Caco-2 (cell line): ENCODE measurements at regions not wholly inside any gene's neighbourhood (a gene's known extent, or its start where the extent isn't known, plus 50 kb on each side); places are given as distances from the start of the nearest gene placed in this dataset.

Experiments
- BruUV-seq: library from RNA; stranded (reverse); fragments of 400-500 nt; replicated peaks from 2 replicates; lab custom pipeline; 2021; lab: Mats Ljungman, UMichigan
- CTCF ChIA-PET: fragments of 300-600 bp; sonication (Branson Sonifier 250); formaldehyde crosslinking; loops from one replicate; lab custom pipeline; 2022; ENCODE audit warnings: antibody characterized with exemption; lab: Charles Lee
- POLR2A ChIA-PET: fragments of 300-600 bp; sonication (Branson Sonifier 250); formaldehyde crosslinking; loops from one replicate; lab custom pipeline; 2022; ENCODE audit warnings: antibody characterized with exemption; lab: Charles Lee
- DNase-seq, 2 experiments: peaks; one replicate each; pipeline versions ENCODE4 v3.0.0 to v3.0.0-alpha.2; 2020 to 2022
- H3K27me3 ChIP-seq: replicated peaks from 2 replicates; pipeline ENCODE4 v1.6.0; 2011; ENCODE audit warnings: low read length; ENCODE audit not compliant: control insufficient read depth, insufficient read depth
- H3K36me3 ChIP-seq: 2 replicates; pipeline ENCODE4 v1.5.1; 2011; ENCODE audit warnings: low read length; ENCODE audit not compliant: control insufficient read depth, insufficient read depth
- H3K4me1 ChIP-seq: fragments of 250-450 bp; sonication (Bioruptor Pico); 2 replicates; pipeline ENCODE4 v1.5.1; 2020; ENCODE audit warnings: mild to moderate bottlenecking
- H3K4me3 ChIP-seq: 2 replicates; pipeline ENCODE4 v1.5.1; 2011; ENCODE audit warnings: low read depth, mild to moderate bottlenecking, control low read depth, low read length
- H3K9me3 ChIP-seq: fragments of 250-450 bp; sonication (Bioruptor Pico); 2 replicates; pipeline ENCODE4 v1.5.1; 2020; ENCODE audit warnings: mild to moderate bottlenecking, moderate library complexity
- H3K27ac Mint-ChIP-seq: one replicate; pipeline ENCODE4 v1.8.0; 2022; ENCODE audit warnings: mixed read lengths; ENCODE audit not compliant: unreplicated experiment
- H3K27me3 Mint-ChIP-seq: one replicate; pipeline ENCODE4 v1.8.0; 2022; ENCODE audit warnings: mixed read lengths; ENCODE audit not compliant: insufficient read depth, unreplicated experiment
- H3K36me3 Mint-ChIP-seq: one replicate; pipeline ENCODE4 v1.8.0; 2022; ENCODE audit warnings: mild to moderate bottlenecking, mixed read lengths; ENCODE audit not compliant: insufficient read depth, unreplicated experiment
- H3K4me1 Mint-ChIP-seq: one replicate; pipeline ENCODE4 v1.8.0; 2022; ENCODE audit warnings: low read depth, mixed read lengths; ENCODE audit not compliant: unreplicated experiment
- H3K4me3 Mint-ChIP-seq: one replicate; pipeline ENCODE4 v1.8.0; 2022; ENCODE audit warnings: mild to moderate bottlenecking, moderate library complexity, mixed read lengths; ENCODE audit not compliant: unreplicated experiment
- H3K9me3 Mint-ChIP-seq: one replicate; pipeline ENCODE4 v1.8.0; 2022; ENCODE audit warnings: mixed read lengths; ENCODE audit not compliant: unreplicated experiment
- CTCF ChIP-seq, 2 experiments: fragments of 200-600 bp in 1 of 2; IDR thresholded peaks; 1 replicate in 1 of 2; 2 replicates in 1 of 2; pipeline versions ENCODE4 v1.5.1 to v1.8.0; 2011 to 2022; ENCODE audit warnings: antibody characterized with exemption in 1 of 2, control low read depth in 1 of 2, inconsistent platforms in 1 of 2, low read depth in 1 of 2, low read length in 1 of 2, mild to moderate bottlenecking in 1 of 2, moderate library complexity in 1 of 2; ENCODE audit not compliant: insufficient read depth in 1 of 2, severe bottlenecking in 1 of 2, unreplicated experiment in 1 of 2
- intact Hi-C: fragments of 100-400 bp; cut with micrococcal nuclease; formaldehyde crosslinking; loops from one replicate; pipeline ENCODE4 v1.10.0; 2022; ENCODE audit not compliant: unreplicated experiment

GRCh38 chr21:25459365-25459764 lies 147.9 kb downstream of the MRPL39 start:
- no peak overlapping the region for H3K27ac Mint-ChIP-seq
- BruUV-seq = no TSS peak
- H3K9me3 Mint-ChIP-seq = no peaks in the 10 kb centered on the region
- H3K36me3 Mint-ChIP-seq = no peaks in the 10 kb centered on the region
- intact Hi-C loops = no loop called here
- no peak overlapping the region for H3K4me3 ChIP-seq
- no peaks in the 10 kb centered on the region for H3K27me3 ChIP-seq
- ChIA-PET POLR2A (no interaction called here), CTCF (no interaction called here)
- no peak overlapping the region for H3K4me3 Mint-ChIP-seq
- no peaks in the 10 kb centered on the region for H3K4me1 ChIP-seq
- no peaks in the 10 kb centered on the region for H3K36me3 ChIP-seq
- TF ChIP-seq CTCF (IDR thresholded peaks at IDR 0.05; ENCODE audit: insufficient read depth in 1 of 2, low read depth in 1 of 2, low read length in 1 of 2, severe bottlenecking in 1 of 2, unreplicated experiment in 1 of 2) = no peak
- DNase-seq = no peak
- no peaks in the 10 kb centered on the region for H3K4me1 Mint-ChIP-seq
- no peaks in the 10 kb centered on the region for H3K9me3 ChIP-seq
- no peaks in the 10 kb centered on the region for H3K27me3 Mint-ChIP-seq

GRCh38 chr21:25458484-25458883 lies 148.8 kb downstream of the MRPL39 start:
- no peaks in the 10 kb centered on the region for H3K27me3 Mint-ChIP-seq
- no peaks in the 10 kb centered on the region for H3K36me3 ChIP-seq
- H3K9me3 ChIP-seq = no peaks in the 10 kb centered on the region
- no peak overlapping the region for H3K27ac Mint-ChIP-seq
- BruUV-seq = no TSS peak
- POLR2A ChIA-PET = no interaction called here
- TF ChIP-seq CTCF (IDR thresholded peaks at IDR 0.05; ENCODE audit: insufficient read depth in 1 of 2, low read depth in 1 of 2, low read length in 1 of 2, severe bottlenecking in 1 of 2, unreplicated experiment in 1 of 2) = no peak
- H3K4me1 ChIP-seq = no peaks in the 10 kb centered on the region
- intact Hi-C loops = no loop called here
- H3K9me3 Mint-ChIP-seq = no peaks in the 10 kb centered on the region
- H3K27me3 ChIP-seq = no peaks in the 10 kb centered on the region
- no peaks in the 10 kb centered on the region for H3K36me3 Mint-ChIP-seq
- no peak overlapping the region for H3K4me3 Mint-ChIP-seq
- no peak overlapping the region for H3K4me3 ChIP-seq
- no peak for DNase-seq
- H3K4me1 Mint-ChIP-seq = no peaks in the 10 kb centered on the region
- CTCF ChIA-PET = no interaction called here

- no peak for DNase-seq
- intact Hi-C loops = no loop called here
- H3K36me3 ChIP-seq = no peaks in the 10 kb centered on the region
- no peaks in the 10 kb centered on the region for H3K36me3 Mint-ChIP-seq
- no TSS peak for BruUV-seq
- no peak overlapping the region for H3K4me3 Mint-ChIP-seq
- H3K27me3 ChIP-seq = no peaks in the 10 kb centered on the region
- no peaks in the 10 kb centered on the region for H3K4me1 ChIP-seq
- ChIA-PET POLR2A (no interaction called here), CTCF (no interaction called here)
- no peak overlapping the region for H3K4me3 ChIP-seq
- H3K9me3 Mint-ChIP-seq = no peaks in the 10 kb centered on the region
- H3K27ac Mint-ChIP-seq = no peak overlapping the region
- TF ChIP-seq CTCF (IDR thresholded peaks at IDR 0.05; ENCODE audit: insufficient read depth in 1 of 2, low read depth in 1 of 2, low read length in 1 of 2, severe bottlenecking in 1 of 2, unreplicated experiment in 1 of 2) = no peak
- no peaks in the 10 kb centered on the region for H3K27me3 Mint-ChIP-seq
- no peaks in the 10 kb centered on the region for H3K9me3 ChIP-seq
- H3K4me1 Mint-ChIP-seq = no peaks in the 10 kb centered on the region
Measured at GRCh38 chr21:25457946-25458345, 149.3 kb downstream of the MRPL39 start.
